Liver (tissue), 8 donors: ENCODE measurements at regions not wholly inside any gene's neighbourhood (a gene's known extent, or its start where the extent isn't known, plus 50 kb on each side); places are given as distances from the start of the nearest gene placed in this dataset.

Experiments used
- DNase-seq: peaks from one replicate; pipeline ENCODE4 v3.0.0-alpha.2; 2017; ENCODE audit warnings: low spot score
- H3K27ac ChIP-seq, 2 donors: one replicate each; pipeline ENCODE4 v1.7.0; 2013; ENCODE audit warnings: inconsistent platforms in 2 of 2, low read length in 2 of 2, control low read depth in 1 of 2, low read depth in 1 of 2, mild to moderate bottlenecking in 1 of 2
- H3K27me3 ChIP-seq, 4 donors: one replicate each; pipeline versions ENCODE4 v1.6.1 to v1.7.0; 2013; ENCODE audit warnings: low read length in 3 of 4, inconsistent platforms in 1 of 4, mild to moderate bottlenecking in 1 of 4, moderate library complexity in 1 of 4; ENCODE audit not compliant: control insufficient read depth in 4 of 4, insufficient read depth in 4 of 4
- H3K36me3 ChIP-seq, 4 donors: one replicate each; pipeline versions ENCODE4 v1.6.1 to v1.7.0; 2013; ENCODE audit warnings: low read length in 3 of 4, mild to moderate bottlenecking in 3 of 4, low read depth in 1 of 4, moderate library complexity in 1 of 4; ENCODE audit not compliant: control insufficient read depth in 4 of 4, insufficient read depth in 3 of 4
- H3K4me1 ChIP-seq, 4 donors: one replicate each; pipeline versions ENCODE4 v1.6.1 to v1.7.0; 2013; ENCODE audit warnings: low read length in 3 of 4, mild to moderate bottlenecking in 3 of 4, moderate library complexity in 1 of 4; ENCODE audit not compliant: control insufficient read depth in 4 of 4, insufficient read depth in 4 of 4
- H3K4me3 ChIP-seq, 3 donors: one replicate each; pipeline versions ENCODE4 v1.6.1 to v1.7.0; 2013; ENCODE audit warnings: low read length in 3 of 3, control low read depth in 1 of 3, low read depth in 1 of 3, mild to moderate bottlenecking in 1 of 3
- H3K9ac ChIP-seq, 2 donors: one replicate each; pipeline ENCODE4 v1.7.0; 2013; ENCODE audit warnings: low read length in 2 of 2, mild to moderate bottlenecking in 2 of 2, moderate library complexity in 2 of 2, control low read depth in 1 of 2, low read depth in 1 of 2
- H3K9me3 ChIP-seq, 4 donors: one replicate each; pipeline versions ENCODE4 v1.6.1 to v1.7.0; 2013; ENCODE audit warnings: low read length in 3 of 4; ENCODE audit not compliant: control insufficient read depth in 4 of 4
- ATF3 ChIP-seq: IDR thresholded peaks from 2 replicates; pipeline ENCODE4 v1.6.1; 2016; ENCODE audit warnings: antibody characterized with exemption
- CTCF ChIP-seq: fragments of 150-350 bp; IDR thresholded peaks from 2 replicates; pipeline ENCODE4 v1.5.1; 2017; ENCODE audit warnings: improper control_type of control experiment, low read depth, low read length; ENCODE audit not compliant: missing input control
- EGR1 ChIP-seq, 2 donors: IDR thresholded peaks; 2 replicates each; pipeline ENCODE4 v1.6.1; 2016 to 2018; ENCODE audit warnings: antibody characterized with exemption in 2 of 2, low read depth in 2 of 2
- FOXA2 ChIP-seq: IDR thresholded peaks from 2 replicates; pipeline ENCODE4 v1.6.1; 2016; ENCODE audit warnings: antibody characterized with exemption
- GABPA ChIP-seq, 2 donors: IDR thresholded peaks in 1 of 2; conservative IDR thresholded peaks in 1 of 2; 2 replicates each; pipeline ENCODE4 v1.6.1; 2016; ENCODE audit warnings: antibody characterized with exemption in 2 of 2, mild to moderate bottlenecking in 1 of 2, moderate library complexity in 1 of 2
- HNF4A ChIP-seq, 2 donors: conservative IDR thresholded peaks; 2 replicates each; pipeline ENCODE4 v1.6.1; 2016; ENCODE audit warnings: antibody characterized with exemption in 2 of 2, mild to moderate bottlenecking in 2 of 2
- HNF4G ChIP-seq: IDR thresholded peaks from 2 replicates; pipeline ENCODE4 v1.6.1; 2016; ENCODE audit warnings: antibody characterized with exemption
- JUND ChIP-seq, 2 donors: IDR thresholded peaks; 2 replicates each; pipeline ENCODE4 v1.6.1; 2016; ENCODE audit warnings: antibody characterized with exemption in 2 of 2
- NR2F2 ChIP-seq: IDR thresholded peaks from 2 replicates; pipeline ENCODE4 v1.6.1; 2016; ENCODE audit warnings: antibody characterized with exemption
- RAD21 ChIP-seq, 2 donors: IDR thresholded peaks; 2 replicates each; pipeline ENCODE4 v1.6.1; 2016; ENCODE audit warnings: antibody characterized with exemption in 2 of 2, mild to moderate bottlenecking in 2 of 2
- SP1 ChIP-seq: IDR thresholded peaks from 2 replicates; pipeline ENCODE4 v1.6.1; 2018; ENCODE audit warnings: antibody characterized with exemption, mild to moderate bottlenecking
- TAF1 ChIP-seq: conservative IDR thresholded peaks from 2 replicates; pipeline ENCODE4 v1.6.1; 2016; ENCODE audit warnings: antibody characterized with exemption, mild to moderate bottlenecking
- YY1 ChIP-seq: IDR thresholded peaks from 2 replicates; pipeline ENCODE4 v1.6.1; 2016; ENCODE audit warnings: antibody characterized with exemption, mild to moderate bottlenecking
- WGBS: extraction: QIAGEN DNeasy Blood & Tissue Kit; methylation state at CpG from one replicate; pipeline ENCODE4 v1.1.7; 2013; 5-methylcytosine and 5-hydroxymethylcytosine counted together
- TF ChIP-seq, protein P1 (sequence below): IDR thresholded peaks from 2 replicates; pipeline ENCODE4 v1.6.1; 2016; ENCODE audit warnings: antibody characterized with exemption
- TF ChIP-seq, protein P2 (sequence below): IDR thresholded peaks from 2 replicates; pipeline ENCODE4 v1.6.1; 2016; ENCODE audit warnings: antibody characterized with exemption
- TF ChIP-seq, protein P3 (sequence below): IDR thresholded peaks from 2 replicates; pipeline ENCODE4 v1.6.1; 2016; ENCODE audit warnings: antibody characterized with exemption, mild to moderate bottlenecking
- donor health status: healthy.
- donor health status: healthy.
- donor health status: healthy.
- donor health status: healthy.
- donor health status: healthy.

DNA sequence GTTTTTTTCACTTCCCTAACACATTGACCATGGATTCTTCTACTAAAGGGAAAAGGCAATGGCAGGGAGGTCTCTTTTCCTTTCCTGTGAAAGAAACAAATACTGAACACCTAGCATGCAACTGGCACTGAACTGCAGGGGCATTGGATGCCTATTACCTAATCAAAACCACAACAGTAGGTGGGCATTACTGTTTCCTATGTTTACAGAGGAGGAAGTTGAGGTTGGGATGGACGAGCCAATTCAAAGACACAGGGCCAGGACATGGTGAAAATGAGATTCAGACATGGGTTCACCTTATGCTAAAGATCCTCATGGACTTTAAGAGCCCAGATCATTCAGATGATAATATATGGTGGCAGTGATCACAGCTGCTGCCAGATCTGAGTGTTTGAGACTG is 407.0 kb downstream of the MIAT start:
- DNase-seq, result no peak
- no peak overlapping the region for H3K4me3 ChIP-seq
- TF ChIP-seq GABPA (IDR thresholded peaks at IDR 0.05 in 1 of 2, conservative IDR thresholded peaks at IDR 0.05 in 1 of 2), result no peak
- TF ChIP-seq EGR1 (IDR thresholded peaks at IDR 0.05; ENCODE audit: low read depth in 2 of 2), result no peak
- TF ChIP-seq NR2F2, result no peak
- TF ChIP-seq HNF4G, result no peak
- TF ChIP-seq, protein P1, sequence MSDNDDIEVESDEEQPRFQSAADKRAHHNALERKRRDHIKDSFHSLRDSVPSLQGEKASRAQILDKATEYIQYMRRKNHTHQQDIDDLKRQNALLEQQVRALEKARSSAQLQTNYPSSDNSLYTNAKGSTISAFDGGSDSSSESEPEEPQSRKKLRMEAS, result no peak
- TF ChIP-seq ATF3, result no peak
- no peak for TF ChIP-seq SP1
- TF ChIP-seq CTCF, result no peak
- TF ChIP-seq RAD21 (IDR thresholded peaks at IDR 0.05), result no peak
- TF ChIP-seq, protein P2, sequence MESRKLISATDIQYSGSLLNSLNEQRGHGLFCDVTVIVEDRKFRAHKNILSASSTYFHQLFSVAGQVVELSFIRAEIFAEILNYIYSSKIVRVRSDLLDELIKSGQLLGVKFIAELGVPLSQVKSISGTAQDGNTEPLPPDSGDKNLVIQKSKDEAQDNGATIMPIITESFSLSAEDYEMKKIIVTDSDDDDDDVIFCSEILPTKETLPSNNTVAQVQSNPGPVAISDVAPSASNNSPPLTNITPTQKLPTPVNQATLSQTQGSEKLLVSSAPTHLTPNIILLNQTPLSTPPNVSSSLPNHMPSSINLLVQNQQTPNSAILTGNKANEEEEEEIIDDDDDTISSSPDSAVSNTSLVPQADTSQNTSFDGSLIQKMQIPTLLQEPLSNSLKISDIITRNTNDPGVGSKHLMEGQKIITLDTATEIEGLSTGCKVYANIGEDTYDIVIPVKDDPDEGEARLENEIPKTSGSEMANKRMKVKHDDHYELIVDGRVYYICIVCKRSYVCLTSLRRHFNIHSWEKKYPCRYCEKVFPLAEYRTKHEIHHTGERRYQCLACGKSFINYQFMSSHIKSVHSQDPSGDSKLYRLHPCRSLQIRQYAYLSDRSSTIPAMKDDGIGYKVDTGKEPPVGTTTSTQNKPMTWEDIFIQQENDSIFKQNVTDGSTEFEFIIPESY, result no peak
- TF ChIP-seq, protein P3, sequence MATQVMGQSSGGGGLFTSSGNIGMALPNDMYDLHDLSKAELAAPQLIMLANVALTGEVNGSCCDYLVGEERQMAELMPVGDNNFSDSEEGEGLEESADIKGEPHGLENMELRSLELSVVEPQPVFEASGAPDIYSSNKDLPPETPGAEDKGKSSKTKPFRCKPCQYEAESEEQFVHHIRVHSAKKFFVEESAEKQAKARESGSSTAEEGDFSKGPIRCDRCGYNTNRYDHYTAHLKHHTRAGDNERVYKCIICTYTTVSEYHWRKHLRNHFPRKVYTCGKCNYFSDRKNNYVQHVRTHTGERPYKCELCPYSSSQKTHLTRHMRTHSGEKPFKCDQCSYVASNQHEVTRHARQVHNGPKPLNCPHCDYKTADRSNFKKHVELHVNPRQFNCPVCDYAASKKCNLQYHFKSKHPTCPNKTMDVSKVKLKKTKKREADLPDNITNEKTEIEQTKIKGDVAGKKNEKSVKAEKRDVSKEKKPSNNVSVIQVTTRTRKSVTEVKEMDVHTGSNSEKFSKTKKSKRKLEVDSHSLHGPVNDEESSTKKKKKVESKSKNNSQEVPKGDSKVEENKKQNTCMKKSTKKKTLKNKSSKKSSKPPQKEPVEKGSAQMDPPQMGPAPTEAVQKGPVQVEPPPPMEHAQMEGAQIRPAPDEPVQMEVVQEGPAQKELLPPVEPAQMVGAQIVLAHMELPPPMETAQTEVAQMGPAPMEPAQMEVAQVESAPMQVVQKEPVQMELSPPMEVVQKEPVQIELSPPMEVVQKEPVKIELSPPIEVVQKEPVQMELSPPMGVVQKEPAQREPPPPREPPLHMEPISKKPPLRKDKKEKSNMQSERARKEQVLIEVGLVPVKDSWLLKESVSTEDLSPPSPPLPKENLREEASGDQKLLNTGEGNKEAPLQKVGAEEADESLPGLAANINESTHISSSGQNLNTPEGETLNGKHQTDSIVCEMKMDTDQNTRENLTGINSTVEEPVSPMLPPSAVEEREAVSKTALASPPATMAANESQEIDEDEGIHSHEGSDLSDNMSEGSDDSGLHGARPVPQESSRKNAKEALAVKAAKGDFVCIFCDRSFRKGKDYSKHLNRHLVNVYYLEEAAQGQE, result no peak
- peaks cover 0 to 6% (median under 1%) of the 10 kb centered on the region in 4 donors for H3K27me3 ChIP-seq
- no peaks in the 10 kb centered on the region for H3K9me3 ChIP-seq
- WGBS, result 30% methylated on average over 1 of the region's 1 CpG
- no peak overlapping the region for H3K9ac ChIP-seq
- no peak overlapping the region for H3K27ac ChIP-seq
- no peaks in the 10 kb centered on the region for H3K36me3 ChIP-seq
- H3K4me1 ChIP-seq, result no peaks in the 10 kb centered on the region

DNA sequence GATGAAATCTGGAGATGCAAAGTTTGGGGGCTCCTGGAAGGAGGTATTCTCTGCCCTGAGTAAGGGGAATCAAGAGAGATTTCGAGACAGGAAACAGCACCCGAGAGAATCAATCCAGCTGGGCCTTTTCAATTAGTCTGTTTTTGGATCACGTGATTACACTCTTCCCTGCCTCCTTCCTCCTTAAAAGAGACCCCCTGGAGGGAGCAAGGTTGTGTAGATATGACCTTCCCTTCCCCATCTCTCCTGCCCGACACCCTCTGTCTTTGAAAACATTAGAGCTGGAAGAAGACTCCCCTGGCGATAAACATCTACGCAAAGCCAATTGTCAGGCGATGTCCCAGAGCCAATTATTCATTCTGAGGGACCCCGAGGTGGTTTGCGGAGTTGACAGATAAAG is 407.9 kb downstream of the MIAT start:
- 19% methylated on average over 9 of the region's 9 CpGs for WGBS
- H3K9me3 ChIP-seq, result no peaks in the 10 kb centered on the region
- H3K9ac ChIP-seq, result no peak overlapping the region
- peaks cover 0 to 6% (median under 1%) of the 10 kb centered on the region in 4 donors for H3K27me3 ChIP-seq
- H3K36me3 ChIP-seq, result no peaks in the 10 kb centered on the region
- H3K27ac ChIP-seq, result no peak overlapping the region
- TF ChIP-seq TAF1 (no peak), RAD21 (IDR thresholded peaks at IDR 0.05) (no peak), FOXA2 (no peak), HNF4A (conservative IDR thresholded peaks at IDR 0.05) (no peak), JUND (IDR thresholded peaks at IDR 0.05) (no peak), CTCF (no peak), YY1 (no peak)
- TF ChIP-seq, protein P2, result no peak
- no peak overlapping the region for H3K4me3 ChIP-seq
- no peaks in the 10 kb centered on the region for H3K4me1 ChIP-seq
- DNase-seq, result no peak
